Upper lobe of left lung (tissue), 4 donors: ENCODE measurements at regions not wholly inside any gene's neighbourhood (a gene's known extent, or its start where the extent isn't known, plus 50 kb on each side); places are given as distances from the start of the nearest gene placed in this dataset.

Source experiments
- CTCF ChIP-seq, 6 experiments: fragments of 450-650 bp in 4 of 6; fragments of 200-600 bp in 2 of 6; sonication (generic) in 2 of 6; IDR thresholded peaks; one replicate each; pipeline ENCODE4 v1.5.1; 2016 to 2019; ENCODE audit warnings: antibody characterized with exemption in 6 of 6
- POLR2A ChIP-seq, 4 donors: fragments of 450-650 bp; IDR thresholded peaks; one replicate each; pipeline ENCODE4 v1.5.1; 2016 to 2017; ENCODE audit warnings: antibody characterized with exemption in 4 of 4, mild to moderate bottlenecking in 2 of 4
- POLR2AphosphoS5 ChIP-seq, 2 donors: sonication (generic); formaldehyde crosslinking; IDR thresholded peaks; one replicate each; pipeline ENCODE4 v1.5.1; 2017; ENCODE audit warnings: antibody characterized with exemption in 2 of 2

GRCh38 chr11:121870206-121871045 is 245.6 kb downstream of the BLID start:
- TF ChIP-seq POLR2A (IDR thresholded peaks at IDR 0.05) (no peak), CTCF (IDR thresholded peaks at IDR 0.05) (no peak), POLR2AphosphoS5 (IDR thresholded peaks at IDR 0.05) (no peak)
